Heart left ventricle (tissue), 13 donors: ENCODE measurements at regions not wholly inside any gene's neighbourhood (a gene's known extent, or its start where the extent isn't known, plus 50 kb on each side); places are given as distances from the start of the nearest gene placed in this dataset.

ENCODE experiments used
- POLR2A ChIP-seq, 2 donors: fragments of 450-650 bp; IDR thresholded peaks; one replicate each; pipeline ENCODE4 v1.6.1; 2017; ENCODE audit warnings: antibody characterized with exemption in 2 of 2, mild to moderate bottlenecking in 2 of 2, moderate library complexity in 2 of 2
- TF ChIP-seq, protein P1 (sequence below), 12 donors: fragments of 200-600 bp; sonication (generic) in 4 of 12; IDR thresholded peaks; one replicate each; pipeline versions ENCODE4 v1.5.0 to v1.8.0; 2018 to 2022; ENCODE audit warnings: antibody characterized with exemption in 12 of 12, mild to moderate bottlenecking in 5 of 12
- donor health status: ischemic (EF 13 %, LVEDD 7.1; RV severe dilation, severe dysfunction).
- donor health status: DM: no; HTN: yes; CAD: no.
- donor health status: DM: no; HTN: no; CAD: no.
- donor health status: ischemic (EF 25% LVEDD 6.9; RV normal size, moderate dysfunction).
- donor health status: ischemic (EF 25% LVEDD 5.7; RV mildly dilated, moderate dysfunction).
- donor health status: ischemic (EF 35%, LVEDD 5.7; RV mildly dilated, moderate dysfunction).
- donor health status: nonischemic (EF 11% LVEDD 7.7; RV severe dilation, severe dysfunction).
- donor health status: DM: yes; HTN: yes; CAD: no.
- donor health status: PGD.
- donor health status: ischemic (EF 29% LVEDD 5.4; RV normal size, mild dysfunction).
- donor health status: nonischemic (EF 23%, LVEDD 6.1; RV moderate dilation, normal function).

DNA sequence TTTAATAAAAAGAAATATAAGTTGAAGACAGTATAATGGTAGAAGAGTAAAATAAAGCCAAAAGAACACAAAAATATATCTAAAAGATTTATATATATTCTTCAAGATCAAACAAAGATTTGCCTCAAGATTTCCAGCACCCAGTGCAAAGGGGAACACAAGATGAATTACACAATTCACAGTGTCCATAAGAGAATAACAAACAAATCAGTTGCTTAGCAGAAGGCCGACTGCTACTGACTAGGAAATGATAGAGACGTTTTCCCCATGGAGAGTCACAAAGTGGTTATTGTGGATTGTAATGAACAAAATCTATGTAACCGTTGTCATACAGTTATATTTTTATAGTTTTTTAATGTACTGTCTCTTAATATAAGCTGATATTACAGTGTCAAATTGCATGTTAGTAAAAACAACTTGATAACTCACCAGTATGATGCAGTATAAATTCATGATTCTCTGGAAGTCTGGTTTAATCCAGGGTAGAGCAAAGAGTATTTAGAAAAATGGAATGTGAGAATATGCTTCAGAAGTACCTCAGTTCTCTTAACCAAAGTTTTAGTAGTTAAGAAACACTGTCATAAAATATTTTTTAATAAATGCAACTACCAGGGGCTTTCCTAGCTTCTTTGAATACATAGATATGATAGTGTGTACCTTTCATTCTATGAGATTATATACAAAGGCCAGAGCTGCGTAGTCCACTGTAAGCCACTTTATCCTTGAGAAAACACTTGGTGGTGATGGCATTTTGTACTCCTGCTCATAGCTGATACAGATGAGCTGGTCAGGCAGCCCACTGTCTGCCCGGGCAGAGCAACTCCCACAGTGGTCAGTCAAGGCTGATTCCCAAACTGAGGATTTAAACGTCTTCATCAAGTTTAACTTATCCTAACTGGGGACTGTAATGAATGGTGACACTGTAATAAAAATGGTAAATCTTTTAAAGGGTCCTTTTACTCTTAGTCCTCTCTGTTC is 180.5 kb upstream of the DTNA start:
- TF ChIP-seq, protein P1, sequence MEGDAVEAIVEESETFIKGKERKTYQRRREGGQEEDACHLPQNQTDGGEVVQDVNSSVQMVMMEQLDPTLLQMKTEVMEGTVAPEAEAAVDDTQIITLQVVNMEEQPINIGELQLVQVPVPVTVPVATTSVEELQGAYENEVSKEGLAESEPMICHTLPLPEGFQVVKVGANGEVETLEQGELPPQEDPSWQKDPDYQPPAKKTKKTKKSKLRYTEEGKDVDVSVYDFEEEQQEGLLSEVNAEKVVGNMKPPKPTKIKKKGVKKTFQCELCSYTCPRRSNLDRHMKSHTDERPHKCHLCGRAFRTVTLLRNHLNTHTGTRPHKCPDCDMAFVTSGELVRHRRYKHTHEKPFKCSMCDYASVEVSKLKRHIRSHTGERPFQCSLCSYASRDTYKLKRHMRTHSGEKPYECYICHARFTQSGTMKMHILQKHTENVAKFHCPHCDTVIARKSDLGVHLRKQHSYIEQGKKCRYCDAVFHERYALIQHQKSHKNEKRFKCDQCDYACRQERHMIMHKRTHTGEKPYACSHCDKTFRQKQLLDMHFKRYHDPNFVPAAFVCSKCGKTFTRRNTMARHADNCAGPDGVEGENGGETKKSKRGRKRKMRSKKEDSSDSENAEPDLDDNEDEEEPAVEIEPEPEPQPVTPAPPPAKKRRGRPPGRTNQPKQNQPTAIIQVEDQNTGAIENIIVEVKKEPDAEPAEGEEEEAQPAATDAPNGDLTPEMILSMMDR (IDR thresholded peaks at IDR 0.05): no peak
- TF ChIP-seq POLR2A (IDR thresholded peaks at IDR 0.05): no peak
